ENCODE measurements at regions not wholly inside any gene's neighbourhood (a gene's known extent, or its start where the extent isn't known, plus 50 kb on each side); places are given as distances from the start of the nearest gene placed in this dataset.

- no peaks in the 10 kb centered on the region for H3K4me1 ChIP-seq (ENCODE audit: control insufficient read depth in 1 of 2, insufficient read depth in 1 of 2, low read depth in 1 of 2, low read length in 1 of 2)
- TF ChIP-seq CTCF (IDR thresholded peaks at IDR 0.05): no peak
Measured at GRCh38 chr2:128726236-128726635, 407.6 kb upstream of the HS6ST1 start.

GRCh38 chr2:128726911-128727310 lies 408.2 kb upstream of the HS6ST1 start:
- H3K4me1 ChIP-seq (ENCODE audit: control insufficient read depth in 1 of 2, insufficient read depth in 1 of 2, low read depth in 1 of 2, low read length in 1 of 2): no peaks in the 10 kb centered on the region
- no peaks in the 10 kb centered on the region for H3K9me3 ChIP-seq
- H3K27me3 ChIP-seq: no peaks in the 10 kb centered on the region
- no peaks in the 10 kb centered on the region for H3K36me3 ChIP-seq
- no peak for TF ChIP-seq CTCF (IDR thresholded peaks at IDR 0.05)
- no peak overlapping the region for H3K27ac ChIP-seq
- no peak overlapping the region for H3K4me3 ChIP-seq (ENCODE audit: low read depth in 1 of 2, low read length in 1 of 2)

More at GRCh38 chr2:128726236-128726635, 407.6 kb upstream of the HS6ST1 start:
- Histone ChIP-seq H3K36me3 (no peaks in the 10 kb centered on the region), H3K27me3 (no peaks in the 10 kb centered on the region), H3K27ac (no peak overlapping the region), H3K4me3 (ENCODE audit: low read depth in 1 of 2, low read length in 1 of 2) (no peak overlapping the region), H3K9me3 (no peaks in the 10 kb centered on the region)

GRCh38 chr2:128727404-128727803 lies 408.7 kb upstream of the HS6ST1 start:
- no peak for TF ChIP-seq CTCF (IDR thresholded peaks at IDR 0.05)
- Histone ChIP-seq H3K9me3 (no peaks in the 10 kb centered on the region), H3K36me3 (no peaks in the 10 kb centered on the region), H3K4me3 (ENCODE audit: low read depth in 1 of 2, low read length in 1 of 2) (no peak overlapping the region), H3K27me3 (no peaks in the 10 kb centered on the region), H3K27ac (no peak overlapping the region), H3K4me1 (ENCODE audit: control insufficient read depth in 1 of 2, insufficient read depth in 1 of 2, low read depth in 1 of 2, low read length in 1 of 2) (no peaks in the 10 kb centered on the region)

GRCh38 chr2:128727914-128728313 lies 409.2 kb upstream of the HS6ST1 start:
- TF ChIP-seq CTCF (IDR thresholded peaks at IDR 0.05): no peak
- Histone ChIP-seq H3K27me3 (no peaks in the 10 kb centered on the region), H3K36me3 (no peaks in the 10 kb centered on the region), H3K27ac (no peak overlapping the region), H3K4me1 (ENCODE audit: control insufficient read depth in 1 of 2, insufficient read depth in 1 of 2, low read depth in 1 of 2, low read length in 1 of 2) (no peaks in the 10 kb centered on the region), H3K4me3 (ENCODE audit: low read depth in 1 of 2, low read length in 1 of 2) (no peak overlapping the region), H3K9me3 (no peaks in the 10 kb centered on the region)

- Histone ChIP-seq H3K27me3 (peaks cover 10% of the 10 kb centered on the region), H3K4me1 (ENCODE audit: control insufficient read depth in 1 of 2, insufficient read depth in 1 of 2, low read depth in 1 of 2, low read length in 1 of 2) (no peaks in the 10 kb centered on the region), H3K36me3 (no peaks in the 10 kb centered on the region), H3K9me3 (no peaks in the 10 kb centered on the region), H3K4me3 (ENCODE audit: low read depth in 1 of 2, low read length in 1 of 2) (no peak overlapping the region), H3K27ac (no peak overlapping the region)
- no peak for TF ChIP-seq CTCF (IDR thresholded peaks at IDR 0.05)
Measured at GRCh38 chr2:128729051-128729450, 410.4 kb upstream of the HS6ST1 start.
